Esophagus (tissue), 2 donors: ENCODE measurements at regions not wholly inside any gene's neighbourhood (a gene's known extent, or its start where the extent isn't known, plus 50 kb on each side); places are given as distances from the start of the nearest gene placed in this dataset.
"Not testable (repeated sequence)": the region's sequence is repeated elsewhere in the genome, so short reads cannot be mapped to it uniquely, and the experiment has no call there.

Experiments used
- H3K27ac ChIP-seq, 2 donors: one replicate each; pipeline ENCODE4 v1.5.1; 2013; ENCODE audit warnings: low read depth in 2 of 2, mild to moderate bottlenecking in 2 of 2, inconsistent platforms in 1 of 2, low read length in 1 of 2, moderate library complexity in 1 of 2
- H3K27me3 ChIP-seq, 2 donors: one replicate each; pipeline ENCODE4 v1.6.1; 2013; ENCODE audit warnings: low read length in 2 of 2, control low read depth in 1 of 2, mild to moderate bottlenecking in 1 of 2; ENCODE audit not compliant: insufficient read depth in 2 of 2, control insufficient read depth in 1 of 2
- H3K36me3 ChIP-seq, 2 donors: one replicate each; pipeline ENCODE4 v1.6.1; 2013; ENCODE audit warnings: low read length in 1 of 2; ENCODE audit not compliant: control insufficient read depth in 2 of 2, insufficient read depth in 2 of 2
- H3K4me1 ChIP-seq, 2 donors: one replicate each; pipeline ENCODE4 v1.6.1; 2013; ENCODE audit warnings: low read length in 1 of 2; ENCODE audit not compliant: control insufficient read depth in 2 of 2, insufficient read depth in 2 of 2
- H3K4me3 ChIP-seq, 2 donors: one replicate each; pipeline ENCODE4 v1.5.1; 2013; ENCODE audit warnings: low read length in 2 of 2, mild to moderate bottlenecking in 2 of 2, low read depth in 1 of 2, moderate library complexity in 1 of 2
- H3K9me3 ChIP-seq, 2 donors: one replicate each; pipeline ENCODE4 v1.6.1; 2013; ENCODE audit warnings: mild to moderate bottlenecking in 2 of 2, low read depth in 1 of 2, low read length in 1 of 2, moderate library complexity in 1 of 2; ENCODE audit not compliant: control insufficient read depth in 2 of 2, insufficient read depth in 1 of 2
- WGBS, 2 donors: extraction: QIAGEN DNeasy Blood & Tissue Kit; methylation state at CpG; one replicate each; pipeline ENCODE4 v1.1.7; 2013; 5-methylcytosine and 5-hydroxymethylcytosine counted together
- donor health status: healthy with polysubstance abuse.
- donor health status: Bipolar disorder and iron deficiency.

DNA sequence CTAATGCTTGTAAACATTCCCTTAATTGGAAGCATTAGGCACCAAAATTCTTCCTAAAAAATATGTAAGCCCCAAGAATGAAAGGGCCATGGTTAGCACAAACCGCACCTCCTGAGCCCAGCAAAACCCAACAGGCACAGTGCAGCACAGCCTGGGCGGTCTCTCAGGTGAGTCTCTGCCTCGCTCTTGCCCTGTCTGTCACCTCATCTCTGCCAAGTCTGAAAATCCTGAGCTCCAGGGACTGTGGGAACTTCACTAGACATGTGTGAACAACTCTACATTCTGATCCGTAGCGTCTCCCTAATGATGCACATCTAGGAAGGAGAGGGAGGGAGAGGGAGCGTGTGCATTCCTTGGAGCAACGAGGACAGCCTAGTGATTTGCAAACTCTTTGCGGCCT lies 88.8 kb upstream of the GJB6 start:
- no peaks in the 10 kb centered on the region for H3K36me3 ChIP-seq
- no peaks in the 10 kb centered on the region for H3K27me3 ChIP-seq
- no peak overlapping the region for H3K4me3 ChIP-seq
- WGBS, 2 donors: 44 to 57% methylated on average over 8 of the region's 8 CpGs
- H3K4me1 ChIP-seq: peaks cover 0 to 5% of the 10 kb centered on the region in 2 donors
- H3K9me3 ChIP-seq: peaks cover 0 to 9% of the 10 kb centered on the region in 2 donors
- H3K27ac ChIP-seq: no peak overlapping the region

GRCh38 chr13:20313896-20314295 lies 81.8 kb upstream of the GJB6 start:
- no peaks in the 10 kb centered on the region for H3K4me1 ChIP-seq
- H3K27ac ChIP-seq: no peak overlapping the region
- no peaks in the 10 kb centered on the region for H3K27me3 ChIP-seq
- H3K4me3 ChIP-seq: no peak overlapping the region
- H3K36me3 ChIP-seq: no peaks in the 10 kb centered on the region
- no peaks in the 10 kb centered on the region for H3K9me3 ChIP-seq
- 90 to 95% methylated on average over 5 of the region's 5 CpGs for WGBS, 2 donors

GRCh38 chr13:20312292-20312691 lies 80.2 kb upstream of the GJB6 start:
- no peaks in the 10 kb centered on the region for H3K36me3 ChIP-seq
- no peak overlapping the region for H3K27ac ChIP-seq
- H3K27me3 ChIP-seq: no peaks in the 10 kb centered on the region
- WGBS, 2 donors: 89% methylated on average over 5 of the region's 5 CpGs
- no peaks in the 10 kb centered on the region for H3K4me1 ChIP-seq
- peaks cover under 1 to 2% of the 10 kb centered on the region in 2 donors for H3K9me3 ChIP-seq
- no peak overlapping the region for H3K4me3 ChIP-seq

- H3K4me1 ChIP-seq: no peaks in the 10 kb centered on the region
- H3K36me3 ChIP-seq: no peaks in the 10 kb centered on the region
- H3K4me3 ChIP-seq: no peak overlapping the region
- peaks cover 2 to 3% of the 10 kb centered on the region in 2 donors for H3K9me3 ChIP-seq
- no peak overlapping the region for H3K27ac ChIP-seq
- WGBS, 2 donors: 79 to 80% methylated on average over 2 of the region's 2 CpGs
- no peaks in the 10 kb centered on the region for H3K27me3 ChIP-seq
Observed at GRCh38 chr13:20311596-20311995, 79.5 kb upstream of the GJB6 start.

- H3K4me3 ChIP-seq: no peak overlapping the region
- H3K9me3 ChIP-seq: peaks cover 2 to 3% of the 10 kb centered on the region in 2 donors
- H3K36me3 ChIP-seq: no peaks in the 10 kb centered on the region
- H3K4me1 ChIP-seq: no peaks in the 10 kb centered on the region
- no peak overlapping the region for H3K27ac ChIP-seq
- no peaks in the 10 kb centered on the region for H3K27me3 ChIP-seq
- WGBS, 2 donors: 92 to 93% methylated on average over 2 of the region's 2 CpGs
Observed at GRCh38 chr13:20311022-20311421, 78.9 kb upstream of the GJB6 start.

GRCh38 chr13:20306039-20306438 lies 73.9 kb upstream of the GJB6 start:
- Histone ChIP-seq H3K9me3 (peaks cover 2 to 3% of the 10 kb centered on the region in 2 donors), H3K27me3 (no peaks in the 10 kb centered on the region)
- WGBS, 2 donors: 91 to 94% methylated on average over 6 of the region's 6 CpGs

GRCh38 chr13:20305587-20305986 lies 73.5 kb upstream of the GJB6 start:
- H3K4me3 ChIP-seq: no peak overlapping the region
- peaks cover 2 to 3% of the 10 kb centered on the region in 2 donors for H3K9me3 ChIP-seq
- no peaks in the 10 kb centered on the region for H3K36me3 ChIP-seq
- no peaks in the 10 kb centered on the region for H3K4me1 ChIP-seq
- H3K27me3 ChIP-seq: no peaks in the 10 kb centered on the region
- no peak overlapping the region for H3K27ac ChIP-seq
- WGBS, 2 donors: 58 to 63% methylated on average over 2 of the region's 2 CpGs

More at GRCh38 chr13:20306039-20306438, 73.9 kb upstream of the GJB6 start:
- H3K27ac ChIP-seq: no peak overlapping the region
- no peaks in the 10 kb centered on the region for H3K4me1 ChIP-seq
- H3K36me3 ChIP-seq: no peaks in the 10 kb centered on the region
- no peak overlapping the region for H3K4me3 ChIP-seq

DNA sequence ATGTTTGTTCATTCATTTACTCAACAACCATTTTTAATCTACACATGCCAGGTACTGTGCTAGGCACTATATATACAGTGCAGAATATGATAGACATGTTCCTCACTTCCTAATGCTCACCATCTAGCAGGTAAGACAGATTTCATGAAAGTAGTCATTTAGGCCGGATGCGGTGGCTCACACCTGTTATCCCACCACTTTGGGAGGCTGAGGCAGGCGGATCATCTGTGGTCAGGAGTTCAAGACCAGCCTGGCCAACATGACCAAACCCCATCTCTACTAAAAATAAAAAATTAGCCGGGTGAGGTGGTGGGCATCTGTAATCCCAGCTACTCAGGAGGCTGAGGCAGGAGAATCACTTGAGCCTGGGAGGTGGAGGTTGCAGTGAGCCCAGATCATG lies 71.9 kb upstream of the GJB6 start:
- not testable (repeated sequence) for H3K36me3 ChIP-seq, H3K4me1 ChIP-seq, H3K9me3 ChIP-seq, H3K27ac ChIP-seq, H3K4me3 ChIP-seq, H3K27me3 ChIP-seq
- WGBS, 2 donors: 86 to 91% methylated on average over 4 of the region's 4 CpGs

DNA sequence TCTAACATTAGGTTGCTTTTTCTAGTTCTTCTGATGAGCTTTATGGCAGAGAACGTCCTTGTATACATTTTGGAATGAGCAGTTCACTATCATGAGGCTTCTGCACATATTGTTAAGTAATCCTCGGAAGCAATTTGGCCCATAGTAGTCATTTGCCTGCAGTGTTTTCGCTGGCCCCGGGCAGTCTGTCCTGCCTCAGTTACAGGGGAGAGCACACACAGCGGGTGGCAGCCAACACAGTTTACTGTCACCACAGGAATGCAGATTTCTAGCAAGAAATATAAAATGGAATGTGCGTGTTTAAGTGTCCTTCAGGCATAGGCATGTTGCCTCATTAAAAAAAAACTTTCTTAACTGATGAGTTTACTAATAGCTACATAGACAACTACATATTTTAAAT lies 71.5 kb upstream of the GJB6 start:
- no peak overlapping the region for H3K27ac ChIP-seq
- no peak overlapping the region for H3K4me3 ChIP-seq
- no peaks in the 10 kb centered on the region for H3K4me1 ChIP-seq
- H3K36me3 ChIP-seq: no peaks in the 10 kb centered on the region
- peaks cover 2 to 3% of the 10 kb centered on the region in 2 donors for H3K9me3 ChIP-seq
- 81 to 90% methylated on average over 6 of the region's 6 CpGs for WGBS, 2 donors
- no peaks in the 10 kb centered on the region for H3K27me3 ChIP-seq

GRCh38 chr13:20301403-20302071 lies 69.4 kb upstream of the GJB6 start:
- Histone ChIP-seq H3K36me3 (no peaks in the 10 kb centered on the region), H3K9me3 (no peaks in the 10 kb centered on the region), H3K4me3 (no peak overlapping the region), H3K27me3 (no peaks in the 10 kb centered on the region), H3K4me1 (no peaks in the 10 kb centered on the region), H3K27ac (no peak overlapping the region)
- WGBS, 2 donors: 38 to 44% methylated on average over 56 of the region's 56 CpGs
